GM19455 (cell line): ENCODE measurements at regions not wholly inside any gene's neighbourhood (a gene's known extent, or its start where the extent isn't known, plus 50 kb on each side); places are given as distances from the start of the nearest gene placed in this dataset.

Experiments used
- ATAC-seq: cut with Tn5 transposase; IDR thresholded peaks from one replicate; pipeline ENCODE4 v1.9.1; 2021; ENCODE audit not compliant: unreplicated experiment

- ATAC-seq = no peak
Observed at GRCh38 chr10:10353326-10353868, 664.3 kb upstream of the CELF2 start.

- no peak for ATAC-seq
Observed at GRCh38 chr10:10359263-10359662, 658.4 kb upstream of the CELF2 start.

GRCh38 chr10:10361301-10361885, 656.3 kb upstream of the CELF2 start:
- no peak for ATAC-seq

- ATAC-seq = no peak
Observed at GRCh38 chr10:10362800-10363199, 654.9 kb upstream of the CELF2 start.

GRCh38 chr10:10363217-10363616, 654.5 kb upstream of the CELF2 start:
- no peak for ATAC-seq

- ATAC-seq = no peak
Observed at GRCh38 chr10:10364902-10365301, 652.8 kb upstream of the CELF2 start.

GRCh38 chr10:10365676-10366075, 652.0 kb upstream of the CELF2 start:
- ATAC-seq = no peak

- ATAC-seq = no peak
Observed at GRCh38 chr10:10366836-10367235, 650.8 kb upstream of the CELF2 start.

- ATAC-seq = no peak
Observed at GRCh38 chr10:10367264-10367663, 650.4 kb upstream of the CELF2 start.

GRCh38 chr10:10368951-10369576, 648.6 kb upstream of the CELF2 start:
- no peak for ATAC-seq

GRCh38 chr10:10385831-10386230, 631.8 kb upstream of the CELF2 start:
- ATAC-seq = no peak

- ATAC-seq = no peak
Observed at GRCh38 chr10:10389182-10389581, 628.5 kb upstream of the CELF2 start.

- ATAC-seq = no peak
Observed at GRCh38 chr10:10392511-10392910, 625.2 kb upstream of the CELF2 start.

- ATAC-seq = no peak
Observed at GRCh38 chr10:10394933-10395658, 622.6 kb upstream of the CELF2 start.

- ATAC-seq = no peak
Observed at GRCh38 chr10:10396601-10397000, 621.1 kb upstream of the CELF2 start.

- ATAC-seq = no peak
Observed at GRCh38 chr10:10397906-10398305, 619.8 kb upstream of the CELF2 start.

- no peak for ATAC-seq
Observed at GRCh38 chr10:10403762-10404161, 613.9 kb upstream of the CELF2 start.

GRCh38 chr10:10417671-10418070, 600.0 kb upstream of the CELF2 start:
- ATAC-seq = no peak

GRCh38 chr10:10418387-10418786, 599.3 kb upstream of the CELF2 start:
- ATAC-seq = peak; percentile 61

GRCh38 chr10:10421071-10421470, 596.6 kb upstream of the CELF2 start:
- ATAC-seq = no peak

GRCh38 chr10:10431422-10432066, 586.1 kb upstream of the CELF2 start:
- no peak for ATAC-seq
